Ecto neural progenitor cell (in vitro differentiated cells): ENCODE measurements at regions not wholly inside any gene's neighbourhood (a gene's known extent, or its start where the extent isn't known, plus 50 kb on each side); places are given as distances from the start of the nearest gene placed in this dataset.

ENCODE experiments used
- DNase-seq: peaks from one replicate; pipeline ENCODE4 v3.0.0-alpha.2; 2018; ENCODE audit warnings: low spot score

GRCh38 chr18:77517901-77518300, 268.3 kb downstream of the GALR1 start:
- DNase-seq = no peak

DNA sequence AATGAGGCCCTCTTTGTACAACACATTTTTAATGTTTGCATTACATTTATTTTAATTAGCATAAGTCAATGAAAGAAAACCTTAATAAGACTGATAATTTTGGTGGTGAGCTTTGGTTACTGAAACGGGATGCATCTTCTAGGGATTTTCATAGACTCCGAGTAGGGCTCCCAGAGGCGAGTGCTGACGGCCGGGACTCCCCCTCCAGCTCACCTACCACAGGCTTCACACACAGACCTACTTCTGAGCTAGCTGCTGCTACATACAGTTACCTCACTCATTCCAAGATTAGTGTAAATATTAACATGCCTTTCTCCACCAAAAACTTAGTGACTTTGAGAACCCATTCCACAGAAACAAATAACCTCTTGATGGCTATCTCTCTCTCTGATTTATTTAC, 271.1 kb downstream of the GALR1 start:
- DNase-seq = no peak

DNA sequence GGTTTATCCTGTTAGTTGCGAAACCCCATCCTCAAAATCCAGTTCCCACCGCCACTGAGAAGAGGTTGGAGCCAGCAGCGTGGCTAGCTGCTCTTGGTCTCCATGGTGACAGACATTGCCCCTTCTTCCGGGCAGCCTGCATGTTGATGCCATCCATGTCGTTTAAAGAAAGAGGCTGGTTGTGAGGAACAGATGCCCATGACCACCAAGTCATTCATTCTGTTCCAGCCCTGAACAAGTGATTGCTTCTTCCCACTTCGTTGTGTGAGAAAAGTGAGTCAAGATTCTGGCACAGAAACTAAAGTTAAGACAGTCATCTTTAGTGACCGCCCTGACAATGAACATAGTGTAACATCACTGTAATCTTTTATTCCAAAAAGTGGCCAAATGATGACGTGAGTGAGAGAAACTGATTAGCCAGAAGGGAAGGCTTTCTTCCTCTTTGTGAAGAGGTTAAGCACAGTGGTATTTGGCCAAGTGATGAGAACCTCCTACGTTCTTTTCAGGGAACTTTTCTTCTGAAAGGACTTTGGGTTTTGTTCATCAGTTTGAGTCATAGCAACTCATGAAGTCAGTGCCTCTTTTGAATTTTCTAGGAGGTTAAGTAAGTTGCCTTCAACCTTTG, 272.5 kb downstream of the GALR1 start:
- no peak for DNase-seq

- no peak for DNase-seq
Measured at GRCh38 chr18:77524909-77525308, 275.3 kb downstream of the GALR1 start.

GRCh38 chr18:77526962-77527361, 277.3 kb downstream of the GALR1 start:
- no peak for DNase-seq

DNA sequence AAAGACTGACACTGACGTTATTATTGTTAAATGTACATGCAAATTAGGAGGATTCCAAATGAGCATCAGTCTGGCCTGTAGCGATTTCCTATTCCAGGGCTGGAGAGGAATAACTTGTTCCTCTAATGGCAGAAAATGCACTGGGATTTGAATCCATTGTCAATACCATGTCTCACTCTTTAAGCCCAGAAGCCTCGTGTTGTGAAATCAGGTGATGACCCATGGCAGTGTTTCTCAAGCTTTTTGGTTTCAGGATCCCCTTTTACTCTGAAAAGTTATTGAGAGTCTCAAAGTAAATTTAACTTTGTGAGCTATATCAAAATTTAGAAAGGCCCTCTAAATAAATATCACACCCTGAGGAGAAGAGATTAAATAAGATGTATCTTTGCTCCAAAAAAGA, 279.2 kb downstream of the GALR1 start:
- DNase-seq = no peak

- DNase-seq = no peak
Measured at GRCh38 chr18:77529492-77530176, 280.0 kb downstream of the GALR1 start.

DNA sequence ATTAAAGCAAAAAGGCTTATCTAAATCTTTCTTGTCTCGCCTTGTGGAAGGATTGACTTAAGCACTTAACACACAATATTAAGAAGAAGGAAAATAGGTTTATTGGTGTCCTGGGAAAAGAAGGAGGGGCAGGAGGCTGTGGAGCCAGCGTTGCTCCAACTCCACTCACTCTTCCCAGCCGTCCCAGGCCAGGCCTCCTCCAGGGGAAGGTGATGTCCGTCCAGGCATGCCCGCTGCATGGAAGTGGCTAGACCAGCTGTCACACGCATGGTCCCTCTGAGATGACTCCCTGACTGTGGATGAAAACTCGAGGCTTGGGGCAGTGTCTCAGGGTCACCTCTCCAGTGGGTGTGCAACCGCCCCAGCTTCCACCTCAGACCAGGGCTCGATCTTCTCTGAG, 281.1 kb downstream of the GALR1 start:
- DNase-seq = no peak

DNA sequence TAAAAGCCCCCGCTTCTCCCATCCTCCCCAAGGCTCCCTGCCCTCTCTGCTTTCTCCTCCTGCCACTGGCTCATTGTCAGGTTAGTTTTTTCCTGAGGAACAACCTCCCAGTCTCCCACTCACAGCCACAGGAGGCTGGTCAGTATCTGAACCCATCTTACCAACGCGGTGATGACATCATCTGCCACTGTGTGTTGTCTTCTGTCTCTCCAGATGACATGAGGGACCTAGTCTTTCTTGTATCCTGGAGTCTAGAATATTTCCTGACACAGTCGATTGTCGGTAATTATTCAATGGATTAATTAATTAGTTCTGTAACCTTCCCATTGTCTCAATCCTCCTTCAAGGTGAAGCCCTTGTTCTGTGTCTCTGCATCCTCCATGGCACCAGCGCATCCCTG, 290.2 kb downstream of the GALR1 start:
- no peak for DNase-seq

DNA sequence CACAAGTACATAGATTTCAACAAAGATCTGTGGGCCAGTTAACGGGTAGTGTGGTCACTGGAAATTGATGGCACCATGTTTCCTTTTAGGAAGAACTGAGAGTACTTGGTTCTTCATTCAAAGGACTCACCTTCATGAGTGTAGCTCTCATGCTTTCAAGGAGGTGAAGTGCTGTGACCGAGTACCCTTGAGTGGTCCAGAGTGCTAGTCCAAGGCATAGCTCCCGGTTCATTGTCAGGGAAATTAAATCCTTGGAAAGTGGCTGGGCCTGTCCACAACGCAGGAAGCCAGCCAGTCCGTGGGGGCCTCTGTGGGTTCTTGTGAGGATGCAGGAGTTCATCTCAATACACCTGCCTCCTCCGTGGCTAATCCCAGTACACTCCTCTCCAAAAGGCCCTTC, 295.1 kb downstream of the GALR1 start:
- DNase-seq = no peak

- DNase-seq = no peak
Measured at GRCh38 chr18:77547757-77548156, 298.1 kb downstream of the GALR1 start.

DNA sequence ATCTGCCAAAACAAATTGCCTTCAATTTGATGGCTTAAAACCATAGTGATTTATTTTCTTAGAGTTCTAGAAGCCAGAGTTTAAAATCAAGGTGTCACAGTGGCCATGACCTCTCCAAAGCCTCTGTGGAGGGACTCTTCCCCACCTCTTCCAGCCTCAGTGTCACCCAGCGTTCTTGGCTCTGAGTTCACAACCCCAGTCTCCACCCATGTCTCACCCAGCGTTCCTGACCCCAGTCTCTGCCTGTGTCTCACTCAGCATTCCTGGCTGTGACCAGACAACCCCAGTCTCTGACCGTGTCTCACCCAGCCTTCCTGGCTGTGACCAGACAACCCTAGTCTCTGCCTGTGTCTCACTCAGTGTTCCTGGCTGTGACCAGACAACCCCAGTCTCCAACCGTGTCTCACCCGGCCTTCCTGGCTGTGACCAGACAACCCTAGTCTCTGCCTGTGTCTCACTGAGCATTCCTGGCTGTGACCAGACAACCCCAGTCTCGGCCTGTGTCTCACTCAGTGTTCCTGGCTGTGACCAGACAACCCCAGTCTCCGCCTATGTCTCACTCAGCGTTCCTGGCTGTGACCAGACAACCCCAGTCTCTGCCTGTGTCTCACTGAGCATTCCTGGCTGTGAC, 299.3 kb downstream of the GALR1 start:
- DNase-seq = no peak

GRCh38 chr18:77550625-77551024, 301.0 kb downstream of the GALR1 start:
- DNase-seq = no peak

- no peak for DNase-seq
Measured at GRCh38 chr18:77551055-77551454, 301.4 kb downstream of the GALR1 start.

GRCh38 chr18:77552945-77553344, 303.3 kb downstream of the GALR1 start:
- DNase-seq = no peak

- no peak for DNase-seq
Measured at GRCh38 chr18:77554061-77554460, 304.4 kb downstream of the GALR1 start.

DNA sequence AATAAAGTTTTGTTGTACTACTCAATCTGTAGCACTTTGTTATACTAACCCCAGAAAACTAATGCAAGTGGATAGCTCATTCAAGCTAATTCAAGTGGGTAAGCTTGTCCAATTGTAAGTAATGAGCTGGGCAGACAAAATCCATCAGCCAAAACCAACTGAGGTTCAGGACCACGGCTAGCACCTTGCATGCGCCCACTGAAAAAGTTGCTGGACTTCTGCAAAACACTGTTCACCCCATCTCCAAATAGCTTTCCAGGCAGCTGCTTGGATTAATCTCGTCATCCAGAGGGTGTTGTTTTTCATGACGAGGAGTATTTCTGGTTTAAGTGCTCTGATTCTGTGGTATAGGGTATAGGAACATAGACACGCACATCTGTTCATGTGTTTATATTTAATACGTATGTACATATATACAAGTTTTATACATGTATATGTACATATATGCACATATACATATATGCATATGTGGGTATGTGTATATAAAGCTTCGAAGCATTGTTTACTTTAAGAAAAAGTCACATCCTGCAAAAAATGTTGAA, 307.5 kb downstream of the GALR1 start:
- peak; percentile 63 for DNase-seq

- DNase-seq = no peak
Measured at GRCh38 chr18:77559274-77559910, 309.7 kb downstream of the GALR1 start.

DNA sequence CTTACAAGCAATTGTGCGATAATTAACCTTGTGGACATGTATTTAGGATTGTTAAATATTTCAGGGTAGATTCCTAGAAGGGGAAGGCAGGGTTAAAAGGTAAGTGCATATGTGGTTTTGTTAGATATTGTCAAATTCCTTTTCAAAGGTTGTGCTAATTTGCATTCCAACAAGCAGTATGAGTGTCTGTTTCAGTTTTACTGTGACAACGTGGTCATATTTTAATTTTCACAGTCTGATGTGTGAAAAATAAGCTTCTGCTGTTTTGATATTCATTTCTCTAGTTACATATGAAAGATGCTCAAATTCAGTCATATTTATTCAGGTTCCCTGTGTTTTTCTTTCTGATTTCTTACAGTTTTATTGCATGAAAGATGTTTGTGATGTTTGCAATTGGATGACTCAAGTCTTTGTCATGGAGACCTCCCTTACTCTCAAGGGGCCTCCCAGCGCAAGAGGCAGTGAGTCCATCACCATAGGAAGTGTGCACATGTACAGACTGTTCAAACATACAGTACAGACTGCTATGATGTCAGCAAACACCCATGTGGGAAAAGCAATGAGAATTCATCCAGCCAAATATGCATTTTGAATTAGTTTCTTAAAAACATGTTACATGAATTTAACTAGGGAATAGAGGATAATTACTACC, 310.8 kb downstream of the GALR1 start:
- no peak for DNase-seq

- DNase-seq = no peak
Measured at GRCh38 chr18:77566604-77567003, 317.0 kb downstream of the GALR1 start.

DNA sequence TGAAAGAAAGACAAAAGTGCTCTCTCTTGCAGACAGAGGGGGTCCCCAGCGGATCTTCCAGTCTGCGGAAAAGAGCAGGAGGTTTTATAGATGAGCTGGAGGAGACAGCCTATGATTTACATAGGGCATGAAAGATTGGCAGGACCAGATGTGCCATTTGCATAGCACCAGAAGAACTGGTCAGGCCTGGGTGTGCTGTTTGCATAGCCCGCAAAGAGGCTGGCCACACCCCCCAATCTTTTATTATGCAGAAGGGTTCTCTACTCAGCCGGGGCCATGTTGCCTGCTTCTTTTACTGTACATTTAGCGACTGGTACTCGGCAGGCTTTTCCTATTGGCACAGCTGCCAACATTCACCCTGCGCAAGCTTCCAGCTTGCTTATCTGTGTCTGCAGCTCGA, 317.6 kb downstream of the GALR1 start:
- DNase-seq = no peak

- no peak for DNase-seq
Measured at GRCh38 chr18:77571743-77572142, 322.1 kb downstream of the GALR1 start.
